H1 (cell line): ENCODE measurements at regions not wholly inside any gene's neighbourhood (a gene's known extent, or its start where the extent isn't known, plus 50 kb on each side); places are given as distances from the start of the nearest gene placed in this dataset.

Source experiments
- ATF3 ChIP-seq: IDR thresholded peaks from 2 replicates; pipeline ENCODE4 v1.6.1; 2011; ENCODE audit warnings: low read depth, mild to moderate bottlenecking, low read length; ENCODE audit not compliant: insufficient read depth
- CHD7 ChIP-seq: fragments of 300-600 bp; sonication (generic); IDR thresholded peaks from 2 replicates; pipeline ENCODE4 v1.7.1; 2012; ENCODE audit warnings: low read length, moderate library complexity, mild to moderate bottlenecking, inconsistent platforms; ENCODE audit not compliant: insufficient replicate concordance
- CREB1 ChIP-seq: IDR thresholded peaks from 2 replicates; pipeline ENCODE4 v1.6.1; 2012; ENCODE audit warnings: inconsistent platforms
- GABPA ChIP-seq: IDR thresholded peaks from 2 replicates; pipeline ENCODE4 v1.6.1; 2011; ENCODE audit warnings: mild to moderate bottlenecking, low read length, moderate library complexity, borderline replicate concordance; ENCODE audit not compliant: insufficient read depth
- PHF8 ChIP-seq: fragments of 200-600 bp; sonication (generic); conservative IDR thresholded peaks from 2 replicates; pipeline ENCODE4 v1.7.1; 2012; ENCODE audit warnings: low read depth, mild to moderate bottlenecking, inconsistent platforms, low read length, moderate library complexity
- RBBP5 ChIP-seq: IDR thresholded peaks from 2 replicates; pipeline ENCODE4 v1.7.1; 2012; ENCODE audit warnings: low read depth, mild to moderate bottlenecking, inconsistent platforms, low read length, moderate library complexity, borderline replicate concordance
- RFX5 ChIP-seq: IDR thresholded peaks from 2 replicates; pipeline ENCODE4 v1.6.1; 2011; ENCODE audit warnings: low read depth, low read length, improper control_type of control experiment, borderline replicate concordance
- SAP30 ChIP-seq: fragments of 300-600 bp; sonication (generic); IDR thresholded peaks from 2 replicates; pipeline ENCODE4 v1.7.1; 2012; ENCODE audit warnings: low read length, moderate library complexity, mild to moderate bottlenecking, inconsistent platforms; ENCODE audit not compliant: insufficient read depth, insufficient replicate concordance
- TEAD4 ChIP-seq: IDR thresholded peaks from 2 replicates; pipeline ENCODE4 v1.6.1; 2012; ENCODE audit warnings: low read depth, low read length, inconsistent platforms, mixed read lengths
- YY1 ChIP-seq: IDR thresholded peaks from 2 replicates; pipeline ENCODE4 v1.6.1; 2011; ENCODE audit warnings: low read depth, mild to moderate bottlenecking, low read length

GRCh38 chr5:164832516-164832915 lies 1327.1 kb downstream of the MAT2B start (continued):
- no peak for TF ChIP-seq CHD7
- no peak for TF ChIP-seq TEAD4
- TF ChIP-seq YY1: no peak
- TF ChIP-seq GABPA: no peak
- no peak for TF ChIP-seq PHF8
- no peak for TF ChIP-seq SAP30
- TF ChIP-seq CREB1: no peak
- TF ChIP-seq ATF3: no peak
- no peak for TF ChIP-seq RBBP5
- TF ChIP-seq RFX5: no peak
